KMS-11 (cell line): ENCODE measurements at regions not wholly inside any gene's neighbourhood (a gene's known extent, or its start where the extent isn't known, plus 50 kb on each side); places are given as distances from the start of the nearest gene placed in this dataset.

Experiments used
- H2AFZ ChIP-seq: fragments of 200-600 bp; sonication (generic); 2 replicates; pipeline ENCODE4 v1.6.1; 2016; ENCODE audit warnings: antibody characterized with exemption, mixed run types, low read depth
- H3K27ac ChIP-seq: fragments of 200-600 bp; sonication (generic); 2 replicates; pipeline ENCODE4 v1.6.1; 2016; ENCODE audit warnings: mild to moderate bottlenecking, mixed run types
- H3K27me3 ChIP-seq: fragments of 200-600 bp; sonication (generic); 2 replicates; pipeline ENCODE4 v1.6.1; 2017; ENCODE audit warnings: mild to moderate bottlenecking, low read depth, mixed run types, moderate library complexity; ENCODE audit not compliant: insufficient read depth
- H3K36me3 ChIP-seq: fragments of 200-600 bp; sonication (generic); 2 replicates; pipeline ENCODE4 v1.6.1; 2017; ENCODE audit warnings: mild to moderate bottlenecking, mixed run types; ENCODE audit not compliant: insufficient read depth
- H3K4me1 ChIP-seq: fragments of 200-600 bp; sonication (generic); 2 replicates; pipeline ENCODE4 v1.6.1; 2016; ENCODE audit warnings: mild to moderate bottlenecking, low read depth, mixed run types; ENCODE audit not compliant: poor library complexity, severe bottlenecking
- H3K4me2 ChIP-seq: fragments of 200-600 bp; sonication (generic); 2 replicates; pipeline ENCODE4 v1.7.0; 2016; ENCODE audit warnings: mild to moderate bottlenecking, mixed run types
- H3K4me3 ChIP-seq: fragments of 200-600 bp; sonication (generic); IDR thresholded peaks from 2 replicates; pipeline ENCODE4 v1.6.1; 2017; ENCODE audit warnings: low read depth, low read length, mixed read lengths; ENCODE audit not compliant: insufficient read depth
- H3K79me2 ChIP-seq: fragments of 200-600 bp; sonication (generic); 2 replicates; pipeline ENCODE4 v1.6.1; 2016; ENCODE audit warnings: low read depth, mixed run types; ENCODE audit not compliant: insufficient read depth
- H3K9ac ChIP-seq: fragments of 200-600 bp; sonication (generic); 2 replicates; pipeline ENCODE4 v1.6.1; 2016; ENCODE audit warnings: mild to moderate bottlenecking, mixed run types
- H4K20me1 ChIP-seq: fragments of 200-600 bp; sonication (generic); 2 replicates; pipeline ENCODE4 v1.6.1; 2016; ENCODE audit warnings: mild to moderate bottlenecking, mixed run types; ENCODE audit not compliant: insufficient read depth
- CTCF ChIP-seq: fragments of 200-600 bp; sonication (generic); conservative IDR thresholded peaks from 2 replicates; pipeline ENCODE4 v1.6.1; 2017; ENCODE audit warnings: low read depth, mild to moderate bottlenecking, antibody characterized with exemption, low read length, moderate library complexity, mixed read lengths

- Histone ChIP-seq H3K27ac (no peak overlapping the region), H4K20me1 (no peaks in the 10 kb centered on the region), H3K4me3 (no peak overlapping the region), H3K4me1 (no peaks in the 10 kb centered on the region), H3K9ac (no peak overlapping the region), H3K36me3 (no peaks in the 10 kb centered on the region), H3K4me2 (no peak overlapping the region), H3K79me2 (no peaks in the 10 kb centered on the region), H3K27me3 (no peaks in the 10 kb centered on the region), H2AFZ (no peak overlapping the region)
- no peak for TF ChIP-seq CTCF
Measured at GRCh38 chr3:25960776-25961175, 170.9 kb downstream of the OXSM start.

GRCh38 chr3:25962255-25962654 lies 172.4 kb downstream of the OXSM start:
- no peak for TF ChIP-seq CTCF
- H3K27me3 ChIP-seq = no peaks in the 10 kb centered on the region
- H3K36me3 ChIP-seq = no peaks in the 10 kb centered on the region

GRCh38 chr3:25964141-25964540 lies 174.3 kb downstream of the OXSM start:
- Histone ChIP-seq H3K79me2 (no peaks in the 10 kb centered on the region), H3K9ac (no peak overlapping the region), H2AFZ (no peak overlapping the region), H3K27ac (no peak overlapping the region), H4K20me1 (no peaks in the 10 kb centered on the region), H3K4me1 (no peaks in the 10 kb centered on the region), H3K36me3 (no peaks in the 10 kb centered on the region), H3K4me2 (no peak overlapping the region), H3K27me3 (no peaks in the 10 kb centered on the region), H3K4me3 (no peak overlapping the region)
- no peak for TF ChIP-seq CTCF

More at GRCh38 chr3:25962255-25962654, 172.4 kb downstream of the OXSM start:
- H3K4me2 ChIP-seq = no peak overlapping the region
- H3K27ac ChIP-seq = no peak overlapping the region
- H3K4me3 ChIP-seq = no peak overlapping the region
- H3K4me1 ChIP-seq = no peaks in the 10 kb centered on the region
- no peaks in the 10 kb centered on the region for H4K20me1 ChIP-seq
- H3K9ac ChIP-seq = no peak overlapping the region
- H3K79me2 ChIP-seq = no peaks in the 10 kb centered on the region
- H2AFZ ChIP-seq = no peak overlapping the region

GRCh38 chr3:25967385-25967784 lies 177.5 kb downstream of the OXSM start:
- H2AFZ ChIP-seq = no peak overlapping the region
- no peaks in the 10 kb centered on the region for H3K36me3 ChIP-seq
- no peaks in the 10 kb centered on the region for H3K27me3 ChIP-seq
- H3K4me3 ChIP-seq = no peak overlapping the region
- TF ChIP-seq CTCF = no peak
- no peak overlapping the region for H3K9ac ChIP-seq
- no peaks in the 10 kb centered on the region for H3K4me1 ChIP-seq
- no peaks in the 10 kb centered on the region for H3K79me2 ChIP-seq
- H4K20me1 ChIP-seq = no peaks in the 10 kb centered on the region
- no peak overlapping the region for H3K4me2 ChIP-seq
- H3K27ac ChIP-seq = no peak overlapping the region
